CD14-positive monocyte (primary cell): ENCODE measurements at regions not wholly inside any gene's neighbourhood (a gene's known extent, or its start where the extent isn't known, plus 50 kb on each side); places are given as distances from the start of the nearest gene placed in this dataset.

Experiments used
- DNase-seq, 3 donors: peaks; one replicate each; pipeline ENCODE4 v3.0.0-alpha.2; 2011 to 2022
- H2AFZ ChIP-seq: 2 replicates; pipeline ENCODE4 v1.6.0; 2012; ENCODE audit warnings: mild to moderate bottlenecking, low read depth, low read length, inconsistent platforms; ENCODE audit not compliant: insufficient read depth, poor library complexity, severe bottlenecking
- H3K27ac ChIP-seq, 2 donors: 1 replicate in 1 of 2; 2 replicates in 1 of 2; pipeline ENCODE4 v1.5.1; 2012 to 2013; ENCODE audit warnings: low read length in 2 of 2, control low read depth in 1 of 2, inconsistent platforms in 1 of 2, low read depth in 1 of 2, mild to moderate bottlenecking in 1 of 2
- H3K27me3 ChIP-seq, 2 donors: one replicate each; pipeline versions ENCODE4 v1.6.0 to v1.6.1; 2011 to 2013; ENCODE audit warnings: low read length in 2 of 2; ENCODE audit not compliant: control insufficient read depth in 2 of 2, insufficient read depth in 2 of 2
- H3K36me3 ChIP-seq, 2 donors: replicated peaks in 1 of 2; 1 replicate in 1 of 2; 2 replicates in 1 of 2; pipeline versions ENCODE4 v1.5.1 to v1.6.1; 2012 to 2013; ENCODE audit warnings: low read length in 2 of 2, control low read depth in 1 of 2, inconsistent platforms in 1 of 2, mild to moderate bottlenecking in 1 of 2; ENCODE audit not compliant: insufficient read depth in 2 of 2, control insufficient read depth in 1 of 2
- H3K4me1 ChIP-seq, 2 donors: 1 replicate in 1 of 2; 2 replicates in 1 of 2; pipeline versions ENCODE4 v1.5.1 to v1.6.1; 2012 to 2013; ENCODE audit warnings: low read length in 2 of 2, control low read depth in 1 of 2, inconsistent platforms in 1 of 2, mild to moderate bottlenecking in 1 of 2, moderate library complexity in 1 of 2; ENCODE audit not compliant: insufficient read depth in 2 of 2, control insufficient read depth in 1 of 2
- H3K4me2 ChIP-seq: replicated peaks from 2 replicates; pipeline ENCODE3; 2012; ENCODE audit warnings: low read length, moderate library complexity, mild to moderate bottlenecking; ENCODE audit not compliant: poor library complexity, severe bottlenecking; ENCODE audit errors: extremely low read depth
- H3K4me3 ChIP-seq, 3 experiments: fragments of 200-600 bp in 1 of 3; sonication (generic) in 1 of 3; replicated peaks in 1 of 3; 1 replicate in 2 of 3; 2 replicates in 1 of 3; pipeline ENCODE4 v1.5.1; 2011 to 2013; ENCODE audit warnings: low read length in 3 of 3, mild to moderate bottlenecking in 3 of 3, control low read depth in 2 of 3, low read depth in 2 of 3, inconsistent platforms in 1 of 3, moderate library complexity in 1 of 3
- H3K79me2 ChIP-seq: 2 replicates; pipeline ENCODE4 v1.6.0; 2012; ENCODE audit warnings: mild to moderate bottlenecking, control low read depth, inconsistent platforms, low read length, moderate library complexity; ENCODE audit not compliant: insufficient read depth
- H3K9ac ChIP-seq: 2 replicates; pipeline ENCODE4 v1.6.0; 2017; ENCODE audit warnings: low read length, mild to moderate bottlenecking; ENCODE audit not compliant: insufficient read depth, poor library complexity, severe bottlenecking
- H3K9me3 ChIP-seq, 2 donors: replicated peaks in 1 of 2; 1 replicate in 1 of 2; 2 replicates in 1 of 2; pipeline versions ENCODE4 v1.5.1 to v1.6.1; 2012 to 2013; ENCODE audit warnings: low read length in 2 of 2, control low read depth in 1 of 2; ENCODE audit not compliant: control insufficient read depth in 1 of 2, insufficient read depth in 1 of 2
- H4K20me1 ChIP-seq: 2 replicates; pipeline ENCODE4 v1.6.0; 2012; ENCODE audit warnings: mild to moderate bottlenecking, low read length, control low read depth, moderate library complexity; ENCODE audit not compliant: insufficient read depth
- H3K27ac Mint-ChIP-seq, 7 donors: one replicate each; pipeline ENCODE4 v1.8.0; 2020; ENCODE audit warnings: mild to moderate bottlenecking in 7 of 7, mixed read lengths in 7 of 7, moderate library complexity in 6 of 7, inconsistent platforms in 2 of 7
- H3K27me3 Mint-ChIP-seq, 3 donors: one replicate each; pipeline ENCODE4 v1.8.0; 2021 to 2022; ENCODE audit warnings: low read depth in 3 of 3, mild to moderate bottlenecking in 3 of 3, mixed read lengths in 3 of 3, moderate library complexity in 3 of 3, inconsistent platforms in 1 of 3
- H3K36me3 Mint-ChIP-seq, 2 donors: one replicate each; pipeline ENCODE4 v1.8.0; 2020; ENCODE audit warnings: mixed read lengths in 2 of 2, inconsistent platforms in 1 of 2, mild to moderate bottlenecking in 1 of 2
- H3K4me1 Mint-ChIP-seq: one replicate; pipeline ENCODE4 v1.8.0; 2020; ENCODE audit warnings: mild to moderate bottlenecking, mixed read lengths
- H3K4me3 Mint-ChIP-seq, 2 donors: one replicate each; pipeline ENCODE4 v1.8.0; 2020; ENCODE audit warnings: mild to moderate bottlenecking in 2 of 2, mixed read lengths in 2 of 2, moderate library complexity in 1 of 2
- H3K9me3 Mint-ChIP-seq, 7 donors: one replicate each; pipeline ENCODE4 v1.8.0; 2020 to 2022; ENCODE audit warnings: mixed read lengths in 7 of 7, mild to moderate bottlenecking in 6 of 7, moderate library complexity in 6 of 7, inconsistent platforms in 2 of 7
- WGBS: methylation state at CpG from one replicate; pipeline ENCODE4 v1.1.5; 2013; ENCODE audit warnings: missing lambda C conversion rate; ENCODE audit not compliant: insufficient coverage; 5-methylcytosine and 5-hydroxymethylcytosine counted together
- intact Hi-C, 2 donors: fragments of 100-400 bp; cut with micrococcal nuclease; formaldehyde crosslinking; loops; one replicate each; pipeline versions ENCODE4 v1.15.0 to v1.15.1; 2023
- TF ChIP-seq, protein P1 (sequence below): fragments of 200-600 bp; IDR thresholded peaks from one replicate; pipeline ENCODE4 v1.8.0; 2022; ENCODE audit warnings: antibody characterized with exemption, mild to moderate bottlenecking

DNA sequence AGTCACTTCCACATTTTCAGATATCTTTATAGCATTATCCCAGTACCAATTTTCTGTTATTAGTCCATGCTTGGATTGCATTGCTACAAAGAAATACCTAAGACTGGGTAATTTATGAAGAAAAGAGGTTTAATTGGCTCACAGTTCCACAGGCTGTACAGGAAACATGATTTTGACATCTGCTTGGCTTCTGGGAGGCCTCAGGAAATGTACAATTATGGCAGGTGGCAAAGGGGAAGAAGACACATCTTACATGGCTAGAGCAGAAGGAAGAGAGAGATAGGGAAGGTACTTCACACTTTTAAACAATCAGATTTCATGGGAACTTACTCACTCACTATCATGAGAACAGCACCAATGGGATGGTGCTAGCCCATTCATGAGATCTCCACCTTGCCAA lies 172.3 kb upstream of the GPR149 start:
- H3K4me1 ChIP-seq, result peaks cover 8 to 18% of the 10 kb centered on the region in 2 donors
- no peak overlapping the region for H3K27ac ChIP-seq
- peaks cover 5 to 14% of the 10 kb centered on the region in 2 donors for H3K9me3 ChIP-seq
- TF ChIP-seq, protein P1, sequence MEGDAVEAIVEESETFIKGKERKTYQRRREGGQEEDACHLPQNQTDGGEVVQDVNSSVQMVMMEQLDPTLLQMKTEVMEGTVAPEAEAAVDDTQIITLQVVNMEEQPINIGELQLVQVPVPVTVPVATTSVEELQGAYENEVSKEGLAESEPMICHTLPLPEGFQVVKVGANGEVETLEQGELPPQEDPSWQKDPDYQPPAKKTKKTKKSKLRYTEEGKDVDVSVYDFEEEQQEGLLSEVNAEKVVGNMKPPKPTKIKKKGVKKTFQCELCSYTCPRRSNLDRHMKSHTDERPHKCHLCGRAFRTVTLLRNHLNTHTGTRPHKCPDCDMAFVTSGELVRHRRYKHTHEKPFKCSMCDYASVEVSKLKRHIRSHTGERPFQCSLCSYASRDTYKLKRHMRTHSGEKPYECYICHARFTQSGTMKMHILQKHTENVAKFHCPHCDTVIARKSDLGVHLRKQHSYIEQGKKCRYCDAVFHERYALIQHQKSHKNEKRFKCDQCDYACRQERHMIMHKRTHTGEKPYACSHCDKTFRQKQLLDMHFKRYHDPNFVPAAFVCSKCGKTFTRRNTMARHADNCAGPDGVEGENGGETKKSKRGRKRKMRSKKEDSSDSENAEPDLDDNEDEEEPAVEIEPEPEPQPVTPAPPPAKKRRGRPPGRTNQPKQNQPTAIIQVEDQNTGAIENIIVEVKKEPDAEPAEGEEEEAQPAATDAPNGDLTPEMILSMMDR, result no peak
- no peak overlapping the region for H3K4me2 ChIP-seq
- H2AFZ ChIP-seq, result no peak overlapping the region
- Mint-ChIP-seq H3K4me1 (peaks cover 30% of the 10 kb centered on the region), H3K27ac (no peak overlapping the region), H3K27me3 (peaks cover 0 to 2% (median 0%) of the 10 kb centered on the region in 3 donors), H3K4me3 (no peak overlapping the region), H3K9me3 (peaks cover 12 to 30% (median 17%) of the 10 kb centered on the region in 7 donors), H3K36me3 (peaks cover 0 to 2% of the 10 kb centered on the region in 2 donors)
- no peaks in the 10 kb centered on the region for H3K27me3 ChIP-seq
- H3K79me2 ChIP-seq, result no peaks in the 10 kb centered on the region
- H3K4me3 ChIP-seq, result no peak overlapping the region
- H3K36me3 ChIP-seq, result no peaks in the 10 kb centered on the region
- no peak for DNase-seq
- no peaks in the 10 kb centered on the region for H4K20me1 ChIP-seq
- H3K9ac ChIP-seq, result no peak overlapping the region
- intact Hi-C loops, result no loop called here

DNA sequence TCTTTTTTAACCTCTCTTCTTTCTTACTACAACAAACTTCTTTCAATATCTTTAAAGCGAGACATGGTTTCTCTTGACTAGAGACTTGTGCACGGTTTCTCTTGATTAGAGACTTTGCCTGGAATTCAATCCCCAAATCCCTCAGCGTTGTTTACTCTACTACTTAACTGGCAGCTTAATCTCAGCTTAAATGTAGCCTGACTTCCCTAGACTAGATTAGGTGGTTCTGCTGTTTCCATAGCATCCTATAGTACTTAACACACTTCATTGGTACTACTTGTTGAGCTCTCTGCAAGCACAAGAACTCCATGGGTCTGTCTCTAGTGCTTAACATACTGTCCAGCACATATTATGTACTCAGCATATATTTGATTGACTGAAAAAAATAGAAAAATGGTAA lies 168.2 kb upstream of the GPR149 start:
- H3K4me3 Mint-ChIP-seq, result no peak overlapping the region
- H3K9ac ChIP-seq, result no peak overlapping the region
- no peak overlapping the region for H3K4me2 ChIP-seq
- no peak overlapping the region for H3K27ac Mint-ChIP-seq
- no peak for DNase-seq
- H3K36me3 Mint-ChIP-seq, result peaks cover 0 to 2% of the 10 kb centered on the region in 2 donors
- H3K4me1 Mint-ChIP-seq, result peaks cover 18% of the 10 kb centered on the region
- H3K4me3 ChIP-seq, result no peak overlapping the region
- intact Hi-C loops, result no loop called here
- 95% methylated on average over 2 of the region's 3 CpGs for whole genome bisulfite sequencing
- H3K9me3 ChIP-seq, result peaks cover 5 to 14% of the 10 kb centered on the region in 2 donors
- peaks cover 2 to 9% of the 10 kb centered on the region in 2 donors for H3K4me1 ChIP-seq
- H3K27me3 Mint-ChIP-seq, result peaks cover 0 to 2% (median 0%) of the 10 kb centered on the region in 3 donors
- no peak overlapping the region for H2AFZ ChIP-seq
- TF ChIP-seq, protein P1, result no peak
- H3K27me3 ChIP-seq, result no peaks in the 10 kb centered on the region
- H3K27ac ChIP-seq, result no peak overlapping the region
- no peaks in the 10 kb centered on the region for H3K36me3 ChIP-seq
- H4K20me1 ChIP-seq, result no peaks in the 10 kb centered on the region
- peaks cover 14 to 33% (median 20%) of the 10 kb centered on the region in 7 donors for H3K9me3 Mint-ChIP-seq
- no peaks in the 10 kb centered on the region for H3K79me2 ChIP-seq
